ENCODE measurements at regions not wholly inside any gene's neighbourhood (a gene's known extent, or its start where the extent isn't known, plus 50 kb on each side); places are given as distances from the start of the nearest gene placed in this dataset.

- TF ChIP-seq TAF1 (IDR thresholded peaks at IDR 0.05; ENCODE audit: borderline replicate concordance, insufficient read depth, low read length) (no peak), FOXP2 (optimal IDR thresholded peaks at IDR 0.05; ENCODE audit: borderline replicate concordance, extremely low read depth, extremely low read length, insufficient read depth) (no peak), POLR2AphosphoS5 (IDR thresholded peaks at IDR 0.05; ENCODE audit: low read depth, low read length) (no peak), SIN3A (IDR thresholded peaks at IDR 0.05; ENCODE audit: borderline replicate concordance, insufficient read depth, low read length) (no peak), REST (IDR thresholded peaks at IDR 0.05; ENCODE audit: insufficient read depth in 1 of 2, low read depth in 2 of 2, low read length in 2 of 2) (no peak)
These were observed 102.2 kb upstream of the IFNG-AS1 start for GRCh38 chr12:67887065-67887464.

- TF ChIP-seq REST (IDR thresholded peaks at IDR 0.05; ENCODE audit: insufficient read depth in 1 of 2, low read depth in 2 of 2, low read length in 2 of 2), result no peak
- no peak for TF ChIP-seq POLR2AphosphoS5 (IDR thresholded peaks at IDR 0.05; ENCODE audit: low read depth, low read length)
- TF ChIP-seq FOXP2 (optimal IDR thresholded peaks at IDR 0.05; ENCODE audit: borderline replicate concordance, extremely low read depth, extremely low read length, insufficient read depth), result no peak
- TF ChIP-seq SIN3A (IDR thresholded peaks at IDR 0.05; ENCODE audit: borderline replicate concordance, insufficient read depth, low read length), result no peak
- no peak for TF ChIP-seq TAF1 (IDR thresholded peaks at IDR 0.05; ENCODE audit: borderline replicate concordance, insufficient read depth, low read length)
These were observed 99.3 kb upstream of the IFNG-AS1 start for GRCh38 chr12:67889931-67890330.

GRCh38 chr12:67890726-67891258, 98.5 kb upstream of the IFNG-AS1 start:
- TF ChIP-seq FOXP2 (optimal IDR thresholded peaks at IDR 0.05; ENCODE audit: borderline replicate concordance, extremely low read depth, extremely low read length, insufficient read depth), result no peak
- TF ChIP-seq SIN3A (IDR thresholded peaks at IDR 0.05; ENCODE audit: borderline replicate concordance, insufficient read depth, low read length), result no peak

- TF ChIP-seq REST (IDR thresholded peaks at IDR 0.05; ENCODE audit: insufficient read depth in 1 of 2, low read depth in 2 of 2, low read length in 2 of 2) (no peak), FOXP2 (optimal IDR thresholded peaks at IDR 0.05; ENCODE audit: borderline replicate concordance, extremely low read depth, extremely low read length, insufficient read depth) (no peak), TAF1 (IDR thresholded peaks at IDR 0.05; ENCODE audit: borderline replicate concordance, insufficient read depth, low read length) (no peak), SIN3A (IDR thresholded peaks at IDR 0.05; ENCODE audit: borderline replicate concordance, insufficient read depth, low read length) (no peak), POLR2AphosphoS5 (IDR thresholded peaks at IDR 0.05; ENCODE audit: low read depth, low read length) (no peak)
These were observed 97.7 kb upstream of the IFNG-AS1 start for GRCh38 chr12:67891596-67891995.

- TF ChIP-seq FOXP2 (optimal IDR thresholded peaks at IDR 0.05; ENCODE audit: borderline replicate concordance, extremely low read depth, extremely low read length, insufficient read depth) (no peak), REST (IDR thresholded peaks at IDR 0.05; ENCODE audit: insufficient read depth in 1 of 2, low read depth in 2 of 2, low read length in 2 of 2) (no peak), POLR2AphosphoS5 (IDR thresholded peaks at IDR 0.05; ENCODE audit: low read depth, low read length) (no peak), SIN3A (IDR thresholded peaks at IDR 0.05; ENCODE audit: borderline replicate concordance, insufficient read depth, low read length) (no peak), TAF1 (IDR thresholded peaks at IDR 0.05; ENCODE audit: borderline replicate concordance, insufficient read depth, low read length) (no peak)
These were observed 96.8 kb upstream of the IFNG-AS1 start for GRCh38 chr12:67892259-67893021.
